GM12878 (cell line): ENCODE measurements at regions not wholly inside any gene's neighbourhood (a gene's known extent, or its start where the extent isn't known, plus 50 kb on each side); places are given as distances from the start of the nearest gene placed in this dataset.

ENCODE experiments used
- BHLHE40 ChIP-seq, 2 experiments: fragments of 450-650 bp in 1 of 2; IDR thresholded peaks; 2 replicates each; pipeline ENCODE4 v1.6.1; 2011 to 2017; ENCODE audit warnings: low read depth in 2 of 2, borderline replicate concordance in 1 of 2, improper control_type of control experiment in 1 of 2, low read length in 1 of 2, mild to moderate bottlenecking in 1 of 2
- SP1 ChIP-seq: IDR thresholded peaks from one replicate; pipeline ENCODE4 v1.6.1; 2011; ENCODE audit warnings: low read depth, low read length
- TF ChIP-seq, protein P1 (sequence below): fragments of 450-650 bp; formaldehyde crosslinking; IDR thresholded peaks from 2 replicates; pipeline ENCODE4 v1.4.0; 2020; ENCODE audit warnings: mild to moderate bottlenecking, moderate library complexity
- TF ChIP-seq, protein P2 (sequence below): IDR thresholded peaks from 2 replicates; pipeline ENCODE4 v1.6.1; 2011; ENCODE audit warnings: low read depth, mild to moderate bottlenecking, low read length, moderate library complexity, borderline replicate concordance; ENCODE audit errors: extremely low read depth
- TF ChIP-seq, protein P3 (sequence below): fragments of 450-650 bp; IDR thresholded peaks from 2 replicates; pipeline ENCODE4 v1.6.1; 2017; ENCODE audit warnings: antibody characterized with exemption, mild to moderate bottlenecking, moderate library complexity

DNA sequence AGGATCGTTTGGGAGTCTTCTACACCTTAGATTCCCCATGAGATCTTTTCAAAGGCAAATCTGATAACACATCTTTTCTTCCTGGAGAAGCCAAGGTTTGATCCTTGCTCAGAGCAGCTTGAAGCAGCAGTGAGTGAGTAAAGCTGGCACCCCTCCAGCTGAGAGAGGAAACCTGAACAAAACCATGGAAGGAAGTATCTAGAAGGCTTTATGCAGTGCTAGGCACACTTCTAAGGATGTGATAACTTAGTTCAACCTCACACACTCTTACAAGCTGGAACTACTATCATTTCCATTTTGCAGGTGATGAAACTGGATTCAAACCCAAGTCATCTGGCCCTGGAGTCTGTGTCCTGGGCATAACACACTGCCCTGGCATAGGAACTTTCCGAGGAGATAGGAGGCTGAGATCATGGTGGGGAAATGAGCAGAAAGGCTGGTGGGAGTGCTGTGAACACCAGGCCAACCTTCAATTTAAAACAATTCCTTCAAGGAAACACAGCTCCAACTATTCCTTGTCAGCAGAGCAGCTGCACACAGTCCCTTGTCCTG lies 71.2 kb downstream of the CTAGE1 start (continued):
- TF ChIP-seq, protein P1, sequence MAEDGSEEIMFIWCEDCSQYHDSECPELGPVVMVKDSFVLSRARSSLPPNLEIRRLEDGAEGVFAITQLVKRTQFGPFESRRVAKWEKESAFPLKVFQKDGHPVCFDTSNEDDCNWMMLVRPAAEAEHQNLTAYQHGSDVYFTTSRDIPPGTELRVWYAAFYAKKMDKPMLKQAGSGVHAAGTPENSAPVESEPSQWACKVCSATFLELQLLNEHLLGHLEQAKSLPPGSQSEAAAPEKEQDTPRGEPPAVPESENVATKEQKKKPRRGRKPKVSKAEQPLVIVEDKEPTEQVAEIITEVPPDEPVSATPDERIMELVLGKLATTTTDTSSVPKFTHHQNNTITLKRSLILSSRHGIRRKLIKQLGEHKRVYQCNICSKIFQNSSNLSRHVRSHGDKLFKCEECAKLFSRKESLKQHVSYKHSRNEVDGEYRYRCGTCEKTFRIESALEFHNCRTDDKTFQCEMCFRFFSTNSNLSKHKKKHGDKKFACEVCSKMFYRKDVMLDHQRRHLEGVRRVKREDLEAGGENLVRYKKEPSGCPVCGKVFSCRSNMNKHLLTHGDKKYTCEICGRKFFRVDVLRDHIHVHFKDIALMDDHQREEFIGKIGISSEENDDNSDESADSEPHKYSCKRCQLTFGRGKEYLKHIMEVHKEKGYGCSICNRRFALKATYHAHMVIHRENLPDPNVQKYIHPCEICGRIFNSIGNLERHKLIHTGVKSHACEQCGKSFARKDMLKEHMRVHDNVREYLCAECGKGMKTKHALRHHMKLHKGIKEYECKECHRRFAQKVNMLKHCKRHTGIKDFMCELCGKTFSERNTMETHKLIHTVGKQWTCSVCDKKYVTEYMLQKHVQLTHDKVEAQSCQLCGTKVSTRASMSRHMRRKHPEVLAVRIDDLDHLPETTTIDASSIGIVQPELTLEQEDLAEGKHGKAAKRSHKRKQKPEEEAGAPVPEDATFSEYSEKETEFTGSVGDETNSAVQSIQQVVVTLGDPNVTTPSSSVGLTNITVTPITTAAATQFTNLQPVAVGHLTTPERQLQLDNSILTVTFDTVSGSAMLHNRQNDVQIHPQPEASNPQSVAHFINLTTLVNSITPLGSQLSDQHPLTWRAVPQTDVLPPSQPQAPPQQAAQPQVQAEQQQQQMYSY, result no peak
- TF ChIP-seq, protein P2, sequence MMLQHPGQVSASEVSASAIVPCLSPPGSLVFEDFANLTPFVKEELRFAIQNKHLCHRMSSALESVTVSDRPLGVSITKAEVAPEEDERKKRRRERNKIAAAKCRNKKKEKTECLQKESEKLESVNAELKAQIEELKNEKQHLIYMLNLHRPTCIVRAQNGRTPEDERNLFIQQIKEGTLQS, result no peak
- TF ChIP-seq BHLHE40 (IDR thresholded peaks at IDR 0.05; ENCODE audit: borderline replicate concordance in 1 of 2, low read depth in 2 of 2, low read length in 1 of 2), result no peak
- no peak for TF ChIP-seq SP1
- TF ChIP-seq, protein P3, sequence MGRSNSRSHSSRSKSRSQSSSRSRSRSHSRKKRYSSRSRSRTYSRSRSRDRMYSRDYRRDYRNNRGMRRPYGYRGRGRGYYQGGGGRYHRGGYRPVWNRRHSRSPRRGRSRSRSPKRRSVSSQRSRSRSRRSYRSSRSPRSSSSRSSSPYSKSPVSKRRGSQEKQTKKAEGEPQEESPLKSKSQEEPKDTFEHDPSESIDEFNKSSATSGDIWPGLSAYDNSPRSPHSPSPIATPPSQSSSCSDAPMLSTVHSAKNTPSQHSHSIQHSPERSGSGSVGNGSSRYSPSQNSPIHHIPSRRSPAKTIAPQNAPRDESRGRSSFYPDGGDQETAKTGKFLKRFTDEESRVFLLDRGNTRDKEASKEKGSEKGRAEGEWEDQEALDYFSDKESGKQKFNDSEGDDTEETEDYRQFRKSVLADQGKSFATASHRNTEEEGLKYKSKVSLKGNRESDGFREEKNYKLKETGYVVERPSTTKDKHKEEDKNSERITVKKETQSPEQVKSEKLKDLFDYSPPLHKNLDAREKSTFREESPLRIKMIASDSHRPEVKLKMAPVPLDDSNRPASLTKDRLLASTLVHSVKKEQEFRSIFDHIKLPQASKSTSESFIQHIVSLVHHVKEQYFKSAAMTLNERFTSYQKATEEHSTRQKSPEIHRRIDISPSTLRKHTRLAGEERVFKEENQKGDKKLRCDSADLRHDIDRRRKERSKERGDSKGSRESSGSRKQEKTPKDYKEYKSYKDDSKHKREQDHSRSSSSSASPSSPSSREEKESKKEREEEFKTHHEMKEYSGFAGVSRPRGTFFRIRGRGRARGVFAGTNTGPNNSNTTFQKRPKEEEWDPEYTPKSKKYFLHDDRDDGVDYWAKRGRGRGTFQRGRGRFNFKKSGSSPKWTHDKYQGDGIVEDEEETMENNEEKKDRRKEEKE, result no peak
